GM21723 (cell line): ENCODE measurements at regions not wholly inside any gene's neighbourhood (a gene's known extent, or its start where the extent isn't known, plus 50 kb on each side); places are given as distances from the start of the nearest gene placed in this dataset.
"Not testable (repeated sequence)": the region's sequence is repeated elsewhere in the genome, so short reads cannot be mapped to it uniquely, and the experiment has no call there.

Experiments
- ATAC-seq: cut with Tn5 transposase; IDR thresholded peaks from one replicate; pipeline ENCODE4 v1.9.1; 2021; ENCODE audit warnings: mild to moderate bottlenecking, moderate library complexity; ENCODE audit not compliant: unreplicated experiment

DNA sequence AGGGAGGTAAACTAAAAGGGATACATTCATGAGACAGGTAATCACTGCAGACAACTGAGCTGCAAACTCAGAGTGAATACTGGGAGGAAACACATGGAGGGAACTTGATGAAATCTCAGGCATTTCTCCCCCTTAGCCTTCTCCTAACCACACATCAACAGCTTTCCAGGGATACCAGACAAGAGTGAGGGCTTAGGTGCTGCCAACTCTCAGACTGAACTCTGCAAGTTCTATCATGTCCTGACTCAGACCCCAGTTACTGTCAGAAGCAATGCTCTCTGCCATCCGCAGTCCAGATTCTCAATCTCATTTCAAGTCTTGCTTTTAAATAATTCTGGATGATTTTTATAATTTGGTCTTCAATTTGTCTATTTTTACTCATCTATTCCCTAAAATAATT, 267.3 kb downstream of the LTN1 start:
- ATAC-seq: no peak

DNA sequence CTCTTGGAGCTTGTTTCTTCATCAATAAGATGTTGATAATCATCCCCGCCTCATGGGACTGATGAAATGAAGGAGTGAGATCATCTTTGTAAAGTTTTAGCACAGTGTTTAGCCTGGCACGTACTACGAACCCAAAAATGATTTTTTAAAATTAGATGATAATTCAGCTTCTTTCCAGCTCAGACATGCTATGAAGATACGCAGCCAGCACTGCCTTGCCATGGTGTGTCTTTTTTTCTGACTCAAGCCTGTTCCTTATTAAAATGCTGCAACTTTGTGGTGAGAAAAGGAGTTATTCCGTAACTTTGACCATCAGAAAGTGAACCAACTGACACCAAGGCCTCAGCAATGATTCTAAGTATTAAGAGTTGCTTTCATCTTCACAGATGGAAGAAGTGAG, 269.0 kb downstream of the LTN1 start:
- no peak for ATAC-seq

DNA sequence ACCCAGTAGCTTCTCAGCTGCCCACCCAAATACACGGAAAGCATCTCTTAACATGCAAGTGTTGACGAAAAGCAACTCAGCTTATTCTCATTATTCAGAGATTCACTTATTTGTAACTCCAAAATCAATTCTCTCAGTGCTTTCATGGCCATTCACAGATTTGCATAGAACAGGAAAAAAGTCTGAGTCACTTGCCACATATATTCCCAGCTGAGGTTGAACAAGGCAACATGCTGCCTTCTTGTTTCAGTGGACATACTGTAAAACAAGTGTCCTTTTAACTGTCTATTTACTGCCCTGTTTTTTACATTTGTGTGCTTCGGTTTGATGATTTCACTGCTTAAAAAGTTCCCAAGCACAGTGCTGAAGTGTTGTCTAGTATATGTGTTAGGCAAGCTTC, 273.0 kb downstream of the LTN1 start:
- no peak for ATAC-seq

DNA sequence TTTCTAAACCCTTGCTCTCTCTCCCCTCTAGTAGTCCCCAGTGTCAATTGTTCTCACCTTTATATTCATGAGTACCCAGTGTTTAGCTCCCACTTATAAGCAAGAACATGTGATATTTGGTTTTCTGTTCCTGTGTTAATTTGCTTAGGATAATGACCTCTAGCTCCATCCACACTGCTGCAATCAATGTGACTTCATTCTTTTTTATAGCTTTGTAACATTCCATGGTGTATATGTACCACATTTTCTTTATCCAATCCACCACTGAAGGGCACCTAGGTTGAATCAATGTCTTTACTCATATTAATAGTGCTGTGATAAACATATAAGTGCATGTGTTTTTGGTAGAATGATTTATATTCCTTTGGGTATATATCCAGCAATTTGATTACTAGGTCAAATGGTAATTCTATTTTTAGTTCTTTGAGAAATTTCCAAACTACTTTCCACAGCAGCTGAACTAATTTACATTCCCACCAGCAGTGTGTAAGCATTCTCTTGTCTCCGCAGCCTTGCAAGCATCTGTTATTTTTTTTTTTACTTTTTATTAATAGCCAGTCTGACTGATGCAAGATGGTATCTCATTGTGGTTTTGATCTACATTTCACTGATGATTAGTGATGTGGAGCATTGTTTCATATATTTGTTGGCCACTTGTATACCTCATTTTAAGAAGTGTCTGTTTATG, 277.8 kb downstream of the LTN1 start:
- ATAC-seq: no peak

DNA sequence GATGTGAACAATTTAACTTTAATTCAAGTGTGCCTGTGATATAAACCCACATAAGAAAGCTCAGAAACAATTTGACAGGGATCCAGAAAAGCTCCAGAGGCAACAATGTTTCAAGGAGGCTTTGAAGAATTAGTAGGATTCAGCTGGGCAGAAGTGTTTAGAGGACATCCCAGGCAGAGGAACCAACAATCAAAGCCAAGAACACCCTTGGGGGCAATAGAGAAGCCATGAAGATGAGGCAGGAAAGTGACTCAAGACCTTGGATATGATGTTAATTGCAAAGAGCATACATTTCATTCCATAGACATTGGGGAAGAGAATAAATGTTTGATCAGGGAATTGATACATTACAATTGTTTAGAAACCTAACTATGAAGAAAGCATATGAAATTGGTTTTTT, 280.3 kb downstream of the LTN1 start:
- no peak for ATAC-seq

DNA sequence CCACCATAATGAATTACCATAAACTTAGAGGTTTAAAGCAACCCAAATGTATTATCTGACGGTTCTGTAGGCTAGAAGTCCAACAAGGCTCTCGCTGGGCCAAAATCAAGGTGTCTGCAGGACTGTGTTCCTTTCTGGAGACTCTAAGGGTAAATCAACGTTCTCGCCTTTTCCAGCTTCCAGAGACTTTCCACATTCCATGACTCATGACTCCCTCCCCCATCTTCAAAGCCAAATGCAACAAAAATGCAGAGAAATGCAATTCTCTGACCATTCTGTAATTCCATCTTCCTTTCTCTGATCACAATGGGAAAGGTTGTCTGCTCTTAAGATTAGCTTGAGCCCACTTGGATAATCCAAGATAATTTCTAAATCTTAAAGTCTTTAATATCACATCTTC, 287.1 kb downstream of the LTN1 start:
- no peak for ATAC-seq

DNA sequence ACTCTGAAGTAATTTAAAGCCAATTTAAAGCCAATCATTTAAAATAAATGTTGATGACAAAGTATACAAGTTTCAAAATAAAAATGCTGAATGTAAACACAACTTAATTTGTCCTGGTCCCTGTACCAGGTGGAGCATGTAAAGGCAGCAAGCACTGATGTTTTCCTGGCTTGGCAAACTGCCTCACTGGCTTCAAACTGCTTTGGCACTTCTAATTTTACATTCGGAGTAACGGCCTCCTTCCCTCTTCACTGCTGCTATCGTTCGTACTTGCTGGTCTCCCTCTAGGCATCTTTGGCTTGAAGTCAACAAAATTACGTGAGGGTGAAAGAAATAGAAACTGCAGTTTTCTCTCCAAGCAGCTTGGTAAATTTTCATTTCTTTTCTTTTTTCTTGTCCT, 287.9 kb downstream of the LTN1 start:
- ATAC-seq: no peak

DNA sequence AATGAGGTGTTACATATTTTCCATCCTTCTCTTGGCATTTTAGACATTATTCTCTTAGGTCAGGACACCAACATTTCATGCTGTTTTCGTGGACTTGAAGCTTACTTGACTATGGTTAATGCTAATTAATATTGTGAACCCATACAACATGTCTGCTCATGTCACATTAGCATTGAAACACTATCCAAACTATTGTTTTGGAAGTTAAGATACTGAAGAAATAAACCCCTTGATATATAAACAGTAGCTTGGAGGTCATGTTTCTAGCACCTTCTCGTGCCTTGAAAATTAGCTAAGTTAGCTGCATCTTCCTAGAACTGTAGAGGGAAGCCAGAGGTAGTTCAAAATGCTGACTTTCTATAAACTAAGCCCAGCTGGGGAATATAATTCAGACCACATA, 288.8 kb downstream of the LTN1 start:
- ATAC-seq: no peak

DNA sequence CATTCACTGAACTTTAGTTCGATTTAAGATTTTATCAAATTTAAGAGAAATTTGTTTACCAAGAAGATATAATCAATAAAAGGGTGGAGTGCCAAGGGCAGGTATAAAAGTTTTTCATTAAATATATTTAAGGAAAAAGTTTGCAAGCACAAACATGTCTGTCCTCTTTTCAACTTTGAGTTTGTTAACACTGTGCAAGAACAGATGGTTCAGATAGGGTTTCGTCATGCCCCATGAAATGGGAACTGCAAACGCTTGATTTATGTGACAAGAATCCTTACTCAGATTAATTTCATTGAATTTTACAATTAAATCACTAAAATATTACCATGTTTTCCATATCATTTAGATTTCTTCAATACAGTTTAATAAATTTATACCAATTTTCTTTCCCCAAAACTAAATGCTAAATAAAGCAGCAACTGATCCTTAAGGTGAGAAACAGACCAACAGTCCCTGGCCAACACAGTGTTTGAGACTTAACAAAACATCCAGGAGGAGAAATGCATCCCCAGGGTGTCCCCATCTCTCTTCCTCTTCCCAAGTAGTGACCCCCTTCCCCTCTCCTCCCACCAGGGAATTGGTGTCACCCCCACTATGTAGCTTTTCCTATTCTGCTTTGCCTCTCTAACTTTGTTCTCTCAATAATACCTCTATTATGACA, 292.9 kb downstream of the LTN1 start:
- no peak for ATAC-seq

DNA sequence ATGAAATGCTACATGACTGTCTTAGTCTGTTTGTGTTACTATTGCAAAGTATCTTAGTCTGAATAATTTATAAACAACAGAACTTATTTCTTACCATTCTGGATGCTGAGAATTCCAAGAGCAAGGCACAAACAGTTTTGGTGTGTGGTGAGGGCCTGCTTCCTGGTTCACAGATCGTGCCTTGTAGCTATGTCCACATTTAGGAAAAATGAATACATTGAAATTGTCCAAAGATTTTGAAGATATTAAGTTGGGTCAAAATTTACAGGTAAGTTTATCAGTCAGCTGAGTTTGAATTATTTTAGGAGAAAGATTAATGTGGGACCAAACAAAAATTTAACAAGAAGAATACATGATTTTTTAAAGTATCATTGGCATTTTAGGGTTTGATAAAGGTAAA, 293.5 kb downstream of the LTN1 start:
- ATAC-seq: no peak

DNA sequence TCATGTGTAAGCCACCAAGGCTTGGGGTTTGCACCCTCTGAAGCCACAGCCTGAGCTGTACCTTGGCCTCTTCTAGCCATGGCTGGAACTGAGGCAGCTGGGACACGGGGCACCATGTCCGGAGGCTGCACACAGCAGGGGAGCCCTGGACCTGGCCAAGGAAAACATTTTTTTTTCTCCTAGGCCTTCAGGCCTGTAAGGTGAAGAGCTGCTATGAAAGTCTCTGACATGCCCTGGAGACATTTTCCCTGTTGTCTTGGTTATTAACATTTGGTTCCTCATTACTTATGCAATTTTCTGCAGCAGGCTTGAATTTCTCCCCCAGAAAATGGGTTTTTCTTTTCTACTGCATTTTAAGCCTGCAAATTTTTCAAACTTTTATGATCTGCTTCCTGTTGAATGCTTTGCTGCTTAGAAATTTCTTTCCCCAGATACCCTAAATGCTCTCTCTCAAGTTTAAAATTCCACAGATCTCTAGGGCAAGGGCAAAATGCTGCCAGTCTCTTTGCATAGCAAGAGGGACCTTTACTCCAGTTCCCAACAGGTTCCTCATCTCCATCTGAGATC, 295.8 kb downstream of the LTN1 start:
- no peak for ATAC-seq

DNA sequence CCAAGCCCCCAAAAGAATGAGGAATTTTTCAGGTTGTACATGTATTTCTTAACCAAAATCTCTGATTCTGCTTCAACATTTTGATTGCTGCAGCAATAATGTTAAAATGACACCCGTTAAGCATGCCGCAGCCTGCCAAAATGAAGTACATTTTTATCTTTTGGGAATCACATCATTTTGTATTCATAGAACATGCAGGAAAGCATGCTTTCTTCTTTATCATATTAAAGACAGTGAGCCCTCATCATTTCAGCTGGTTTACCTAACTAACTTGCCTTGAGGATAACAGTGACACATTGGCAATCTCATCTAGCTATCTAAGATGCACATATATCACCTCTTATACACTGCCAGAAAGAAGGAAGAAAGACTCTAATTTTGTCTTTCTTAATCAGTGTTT, 299.2 kb downstream of the LTN1 start:
- ATAC-seq: no peak

DNA sequence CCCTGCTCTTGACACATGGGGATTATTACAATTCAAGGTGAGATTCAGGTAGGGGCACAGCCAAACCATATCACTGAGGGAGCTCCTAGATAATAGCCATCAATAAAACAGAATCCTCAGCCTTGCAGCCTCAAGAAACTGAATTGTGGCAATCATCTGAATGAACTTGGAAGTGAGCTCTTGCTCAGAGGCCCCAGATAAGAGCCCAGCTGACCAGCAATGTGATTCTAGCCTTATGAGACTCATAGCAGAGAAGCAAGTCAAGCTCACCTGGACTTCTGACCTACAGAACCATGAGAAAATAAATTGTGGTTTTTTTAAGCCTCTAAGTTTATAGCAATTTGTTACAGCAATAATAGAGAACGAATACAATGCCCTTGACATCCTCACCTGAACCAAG, 302.5 kb downstream of the LTN1 start:
- no peak for ATAC-seq

DNA sequence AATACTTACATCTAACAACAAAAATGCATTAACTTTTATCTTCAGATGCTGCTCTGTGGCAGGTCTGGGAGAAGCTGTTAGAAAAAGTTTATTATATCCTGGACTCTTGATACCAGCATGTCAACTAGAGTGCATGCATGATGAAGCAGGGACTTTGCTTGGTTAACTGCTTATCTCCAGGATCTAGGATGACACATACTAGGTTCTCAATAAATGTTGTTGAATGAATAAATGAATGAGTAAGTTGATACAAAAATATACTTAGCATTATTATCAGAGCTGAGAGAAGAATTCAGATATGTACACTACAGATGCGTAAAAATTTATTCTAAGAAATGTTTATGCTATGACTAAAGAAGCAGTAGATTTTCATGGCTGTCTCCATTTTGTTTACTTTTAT, 304.3 kb downstream of the LTN1 start:
- no peak for ATAC-seq

DNA sequence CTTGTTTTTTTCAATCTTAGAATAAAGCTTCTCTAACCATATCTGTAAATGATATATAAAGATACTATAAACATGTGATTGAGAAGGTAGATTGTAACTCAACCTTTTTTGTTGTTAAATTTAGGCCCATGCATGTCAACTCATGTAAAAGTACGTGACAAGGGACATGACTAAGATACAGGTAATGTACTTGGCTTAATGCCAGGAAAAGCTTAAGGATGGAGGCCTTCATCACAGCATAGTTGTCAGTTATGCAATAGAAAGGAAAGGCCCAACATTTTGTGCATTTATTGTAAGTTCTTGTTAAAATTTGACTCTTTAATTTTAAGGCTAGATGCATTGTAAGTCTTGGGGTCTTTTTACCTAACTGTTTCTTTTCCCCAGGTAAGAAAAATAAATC, 305.1 kb downstream of the LTN1 start:
- ATAC-seq: no peak

DNA sequence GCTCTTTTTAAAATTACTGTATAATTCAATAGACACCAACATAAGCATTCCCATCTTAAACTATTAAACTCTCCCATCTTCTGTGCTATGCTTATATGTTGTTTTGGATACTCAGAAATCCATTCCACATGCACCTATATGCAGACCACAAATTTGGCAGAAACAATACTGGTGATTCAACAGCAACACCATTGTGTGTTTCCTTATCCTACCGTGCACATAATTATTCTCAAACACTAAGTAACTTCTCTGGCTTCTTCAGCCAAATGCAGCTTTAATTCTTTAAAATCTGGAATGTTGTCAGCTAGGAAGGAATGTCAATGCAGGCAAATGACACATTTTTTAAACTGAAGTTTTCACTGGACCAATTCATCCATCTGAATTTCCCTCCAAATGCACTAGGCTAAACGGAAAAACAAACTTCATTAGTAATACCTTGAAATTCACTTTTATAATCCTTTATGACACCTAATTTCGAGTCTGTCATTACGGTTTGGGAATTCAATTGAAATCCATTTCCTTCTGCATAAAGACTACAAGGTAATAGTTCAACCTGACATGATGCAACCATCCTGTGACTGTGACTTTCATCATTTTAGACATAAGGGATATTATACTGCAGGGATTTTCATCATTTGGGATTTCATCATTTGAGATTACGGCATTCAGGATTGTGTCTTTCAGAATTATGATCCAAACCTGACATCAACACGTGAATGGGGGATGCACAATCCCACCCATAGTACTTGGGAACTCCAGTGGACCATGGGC, 308.5 kb downstream of the LTN1 start:
- ATAC-seq: no peak

DNA sequence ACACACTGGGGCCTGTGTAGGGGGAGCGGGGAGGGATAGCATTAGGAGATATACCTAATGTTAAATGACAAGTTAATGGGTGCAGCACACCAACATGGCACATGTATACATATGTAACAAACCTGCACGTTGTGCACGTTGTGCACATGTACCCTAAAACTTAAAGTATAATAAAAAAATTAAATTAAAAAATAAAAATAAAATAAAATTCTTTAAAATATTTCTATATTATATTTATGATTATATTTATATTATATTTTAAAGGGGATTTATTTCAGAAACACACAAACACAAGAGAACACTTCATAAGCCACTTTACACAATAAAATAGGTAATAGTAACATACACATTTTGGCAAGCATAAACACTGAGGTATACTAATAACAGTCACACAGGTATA, 309.8 kb downstream of the LTN1 start:
- ATAC-seq: not testable (repeated sequence)

DNA sequence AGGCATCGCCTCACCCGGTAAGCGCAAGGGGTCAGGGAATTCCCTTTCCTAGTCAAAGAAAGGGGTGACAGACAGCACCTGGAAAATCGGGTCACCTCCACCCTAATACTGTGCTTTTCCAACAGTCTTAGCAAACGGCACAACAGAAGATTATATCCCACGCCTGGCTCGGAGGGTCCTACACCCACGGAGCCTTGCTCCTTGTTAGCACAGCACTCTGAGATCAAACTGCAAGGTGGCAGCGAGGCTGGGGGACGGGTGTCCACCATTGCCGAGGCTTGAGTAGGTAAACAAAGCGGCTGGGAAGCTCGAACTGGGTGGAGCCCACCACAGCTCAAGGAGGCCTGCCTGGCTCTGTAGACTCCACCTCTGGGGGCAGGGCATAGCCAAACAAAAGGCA, 315.6 kb downstream of the LTN1 start:
- not testable (repeated sequence) for ATAC-seq

DNA sequence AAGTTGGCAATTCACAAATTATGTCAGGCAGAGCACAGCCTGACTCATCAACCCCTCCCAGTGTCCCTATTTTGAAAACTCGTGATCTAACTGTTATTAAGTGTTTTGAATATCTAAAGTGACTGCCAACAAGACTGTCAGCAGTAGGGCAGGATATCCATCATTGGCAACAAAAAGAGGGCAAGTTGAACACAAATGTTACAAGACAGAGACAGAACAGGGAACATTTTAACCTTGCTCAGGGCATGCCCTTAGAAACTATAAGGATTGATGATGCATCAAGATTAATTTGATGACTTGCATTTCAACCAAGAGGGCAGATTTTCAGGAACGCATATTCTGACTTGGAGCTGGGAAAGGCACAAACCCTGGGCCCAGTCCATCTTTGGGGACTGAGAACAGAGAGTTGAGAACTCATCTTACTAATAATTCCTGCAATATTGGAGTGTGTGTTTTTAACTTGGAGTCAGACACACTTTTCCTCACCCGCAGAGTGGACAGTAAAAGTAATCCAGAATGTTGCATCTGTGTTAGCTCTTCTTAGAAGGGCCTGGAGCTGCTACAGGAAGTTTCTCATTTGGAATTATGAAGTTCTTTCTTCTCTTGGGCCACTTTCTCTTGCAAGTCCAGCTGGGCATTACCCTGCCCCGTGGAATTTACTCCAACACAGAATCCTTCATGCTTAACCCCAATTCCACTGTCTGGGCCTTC, 317.2 kb downstream of the LTN1 start:
- ATAC-seq: no peak

DNA sequence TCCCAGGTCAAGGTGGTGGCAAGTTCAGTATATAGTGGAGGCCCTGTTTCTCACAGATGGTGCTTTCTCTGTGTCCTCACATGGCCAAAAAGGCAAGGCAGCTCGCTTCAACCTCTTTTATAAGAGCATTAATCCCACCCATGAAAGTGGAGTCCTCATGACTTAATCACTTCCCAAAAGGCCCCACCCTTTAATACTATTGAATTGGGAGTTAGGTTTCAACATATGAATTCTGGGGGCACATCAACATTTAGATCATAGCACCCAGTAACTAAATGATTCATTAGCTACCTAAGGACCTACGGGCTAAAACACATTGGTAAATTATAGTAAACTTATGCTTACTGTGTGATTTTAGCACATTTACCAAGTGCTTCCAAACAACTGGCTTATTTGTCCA, 317.9 kb downstream of the LTN1 start:
- ATAC-seq: no peak

DNA sequence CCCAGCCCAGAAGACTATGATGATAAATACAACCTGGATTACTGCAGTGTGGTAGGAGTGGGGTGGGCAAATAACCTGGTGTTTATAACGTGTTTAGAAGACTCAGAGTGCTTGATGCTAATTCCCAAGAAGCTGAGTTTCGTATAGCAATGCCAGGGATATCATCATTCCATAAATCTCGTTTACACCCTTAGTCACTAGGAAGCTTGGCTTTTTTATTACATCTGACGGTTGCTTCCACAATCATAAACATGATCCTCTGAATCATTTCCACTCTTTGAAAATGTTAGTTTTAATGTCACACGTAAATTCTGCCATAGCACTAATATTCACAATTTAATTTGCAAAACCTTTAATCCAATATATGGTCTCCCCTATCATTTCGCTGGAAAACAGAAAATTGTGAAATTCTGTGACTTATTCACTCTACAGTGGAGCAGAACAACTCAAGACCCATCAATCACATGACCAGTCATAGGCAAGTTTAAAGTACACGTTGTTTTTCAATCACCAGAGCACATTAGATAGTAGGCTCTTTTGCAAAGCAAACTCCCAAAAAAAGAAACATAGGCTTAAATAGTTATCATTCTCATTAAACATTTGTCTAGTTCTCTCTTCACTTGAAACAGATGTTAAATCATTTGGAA, 321.0 kb downstream of the LTN1 start:
- no peak for ATAC-seq
